DND-41 (cell line): ENCODE measurements at regions not wholly inside any gene's neighbourhood (a gene's known extent, or its start where the extent isn't known, plus 50 kb on each side); places are given as distances from the start of the nearest gene placed in this dataset.

ENCODE experiments used
- ATAC-seq: fragments of 200-7000 bp; cut with Tn5 transposase; 3 replicates; pipeline ENCODE4 v1.9.1; 2021; ENCODE audit warnings: low read depth; ENCODE audit not compliant: insufficient read depth
- DNase-seq: peaks from one replicate; pipeline ENCODE4 v3.0.0-alpha.2; 2020
- H2AFZ ChIP-seq: 2 replicates; pipeline ENCODE4 v1.6.0; 2012; ENCODE audit warnings: low read depth, low read length
- H3K27ac ChIP-seq: 2 replicates; pipeline ENCODE4 v1.5.1; 2012; ENCODE audit warnings: low read length, inconsistent platforms
- H3K27me3 ChIP-seq: fragments of 200-600 bp; sonication (generic); 2 replicates; pipeline ENCODE4 v1.6.0; 2012; ENCODE audit warnings: low read length, mild to moderate bottlenecking, inconsistent platforms; ENCODE audit not compliant: insufficient read depth, poor library complexity
- H3K36me3 ChIP-seq: 2 replicates; pipeline ENCODE4 v1.5.1; 2012; ENCODE audit warnings: low read length, inconsistent platforms; ENCODE audit not compliant: insufficient read depth
- H3K4me1 ChIP-seq: 2 replicates; pipeline ENCODE4 v1.5.1; 2012; ENCODE audit warnings: mild to moderate bottlenecking, low read length; ENCODE audit not compliant: insufficient read depth
- H3K4me2 ChIP-seq: 2 replicates; pipeline ENCODE4 v1.6.0; 2012; ENCODE audit warnings: mild to moderate bottlenecking, moderate library complexity, low read length, inconsistent platforms; ENCODE audit not compliant: insufficient read depth
- H3K4me3 ChIP-seq, 2 experiments: fragments of 200-600 bp in 1 of 2; shearing (Covaris generic) in 1 of 2; 2 replicates each; pipeline ENCODE4 v1.5.1; 2012 to 2016; ENCODE audit warnings: inconsistent platforms in 2 of 2, low read length in 2 of 2, mild to moderate bottlenecking in 2 of 2, low read depth in 1 of 2, moderate library complexity in 1 of 2
- H3K79me2 ChIP-seq: 2 replicates; pipeline ENCODE4 v1.6.0; 2012; ENCODE audit warnings: low read length, inconsistent platforms; ENCODE audit not compliant: insufficient read depth
- H3K9ac ChIP-seq: 2 replicates; pipeline ENCODE4 v1.6.0; 2012; ENCODE audit warnings: low read depth, mild to moderate bottlenecking, inconsistent platforms, low read length, moderate library complexity
- H3K9me3 ChIP-seq: 2 replicates; pipeline ENCODE4 v1.5.1; 2012; ENCODE audit warnings: low read length, moderate library complexity, mild to moderate bottlenecking, inconsistent platforms; ENCODE audit not compliant: insufficient read depth, severe bottlenecking
- H4K20me1 ChIP-seq: 2 replicates; pipeline ENCODE4 v1.6.0; 2012; ENCODE audit warnings: low read length; ENCODE audit not compliant: insufficient read depth
- CTCF ChIP-seq: IDR thresholded peaks from 2 replicates; pipeline ENCODE4 v1.5.1; 2012; ENCODE audit warnings: borderline replicate concordance, low read length, moderate library complexity, mild to moderate bottlenecking; ENCODE audit not compliant: poor library complexity, severe bottlenecking; ENCODE audit errors: extremely low read depth
- EZH2 ChIP-seq: IDR thresholded peaks from 3 replicates; pipeline ENCODE4 v1.6.1; 2012; ENCODE audit warnings: borderline replicate concordance, low read depth, mild to moderate bottlenecking, moderate library complexity, low read length, inconsistent platforms; ENCODE audit not compliant: severe bottlenecking

- Histone ChIP-seq H3K27me3 (peaks cover 2% of the 10 kb centered on the region), H3K4me3 (no peak overlapping the region), H3K9me3 (no peaks in the 10 kb centered on the region), H3K4me1 (no peaks in the 10 kb centered on the region), H3K36me3 (no peaks in the 10 kb centered on the region), H3K9ac (no peak overlapping the region), H3K4me2 (no peak overlapping the region), H4K20me1 (no peaks in the 10 kb centered on the region), H3K27ac (no peak overlapping the region), H3K79me2 (no peaks in the 10 kb centered on the region), H2AFZ (no peak overlapping the region)
- ATAC-seq (no peak), DNase-seq (no peak)
- TF ChIP-seq EZH2 (no peak), CTCF (no peak)
Measured at GRCh38 chr2:236916181-236916580, 169.5 kb upstream of the COPS8 start.

DNA sequence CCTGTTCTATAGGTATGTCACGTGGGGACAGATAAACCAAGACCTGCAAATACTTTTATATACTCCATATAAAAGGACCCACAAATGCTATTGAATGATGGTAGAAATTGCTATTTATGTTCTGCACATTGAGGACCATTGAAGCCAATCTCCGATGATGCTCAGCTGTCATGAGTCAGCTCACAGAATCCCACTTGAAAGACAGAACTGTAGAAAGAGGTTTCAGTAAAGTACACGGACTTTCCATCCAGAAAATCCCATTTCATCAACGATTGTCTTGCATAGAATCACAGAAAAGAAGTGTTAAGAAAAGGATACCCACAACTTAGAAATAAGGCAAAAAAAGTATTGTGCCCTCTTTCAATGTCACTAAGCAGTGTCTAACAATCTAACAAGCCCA lies 169.0 kb upstream of the COPS8 start:
- no peaks in the 10 kb centered on the region for H4K20me1 ChIP-seq
- H3K4me2 ChIP-seq, result no peak overlapping the region
- no peaks in the 10 kb centered on the region for H3K36me3 ChIP-seq
- no peak overlapping the region for H3K9ac ChIP-seq
- H2AFZ ChIP-seq, result no peak overlapping the region
- no peak for ATAC-seq
- no peaks in the 10 kb centered on the region for H3K4me1 ChIP-seq
- no peak for TF ChIP-seq CTCF
- TF ChIP-seq EZH2, result no peak
- H3K9me3 ChIP-seq, result no peaks in the 10 kb centered on the region
- H3K27ac ChIP-seq, result no peak overlapping the region
- no peak for DNase-seq
- no peak overlapping the region for H3K4me3 ChIP-seq
- no peaks in the 10 kb centered on the region for H3K79me2 ChIP-seq
- peaks cover 2% of the 10 kb centered on the region for H3K27me3 ChIP-seq

DNA sequence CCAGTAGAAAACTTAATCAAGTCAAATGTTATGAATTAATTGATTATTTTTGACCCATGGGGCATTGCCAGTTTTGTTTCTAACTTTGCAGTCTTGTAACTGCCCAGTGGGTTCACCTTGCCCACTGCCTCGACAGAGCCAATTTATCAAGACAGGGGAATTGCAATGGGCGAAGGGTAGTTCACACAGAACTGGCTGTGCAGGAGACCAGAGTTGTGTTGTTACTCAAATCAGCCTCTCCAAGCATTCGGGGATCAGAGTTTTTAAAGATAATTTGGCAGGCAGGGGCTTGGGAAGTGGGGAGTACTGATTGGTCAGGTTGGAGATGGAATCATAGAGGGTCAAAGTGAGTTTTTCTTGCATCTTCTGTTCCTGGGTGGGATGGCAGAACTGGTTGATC lies 168.5 kb upstream of the COPS8 start:
- DNase-seq, result no peak
- ATAC-seq, result no peak
- no peak for TF ChIP-seq EZH2

GRCh38 chr2:236918545-236918944 lies 167.1 kb upstream of the COPS8 start:
- ATAC-seq (no peak), DNase-seq (no peak)
- Histone ChIP-seq H3K9ac (no peak overlapping the region), H2AFZ (no peak overlapping the region), H3K79me2 (no peaks in the 10 kb centered on the region), H3K27ac (no peak overlapping the region), H3K9me3 (no peaks in the 10 kb centered on the region), H3K4me2 (no peak overlapping the region), H4K20me1 (no peaks in the 10 kb centered on the region), H3K36me3 (no peaks in the 10 kb centered on the region), H3K4me3 (no peak overlapping the region), H3K4me1 (no peaks in the 10 kb centered on the region), H3K27me3 (peaks cover 2% of the 10 kb centered on the region)
- TF ChIP-seq CTCF (no peak), EZH2 (no peak)

More for the DNA sequence above, 168.5 kb upstream of the COPS8 start:
- no peaks in the 10 kb centered on the region for H3K9me3 ChIP-seq
- H3K4me2 ChIP-seq, result no peak overlapping the region
- H3K36me3 ChIP-seq, result no peaks in the 10 kb centered on the region
- H3K9ac ChIP-seq, result no peak overlapping the region
- H4K20me1 ChIP-seq, result no peaks in the 10 kb centered on the region
- H3K79me2 ChIP-seq, result no peaks in the 10 kb centered on the region
- H3K27me3 ChIP-seq, result peaks cover 2% of the 10 kb centered on the region
- H2AFZ ChIP-seq, result no peak overlapping the region
- no peak overlapping the region for H3K27ac ChIP-seq
- H3K4me3 ChIP-seq, result no peak overlapping the region
- no peaks in the 10 kb centered on the region for H3K4me1 ChIP-seq
